CD14-positive monocyte (primary cell): ENCODE measurements at regions not wholly inside any gene's neighbourhood (a gene's known extent, or its start where the extent isn't known, plus 50 kb on each side); places are given as distances from the start of the nearest gene placed in this dataset.

Source experiments
- DNase-seq, 3 donors: peaks; one replicate each; pipeline ENCODE4 v3.0.0-alpha.2; 2011 to 2022
- H2AFZ ChIP-seq: 2 replicates; pipeline ENCODE4 v1.6.0; 2012; ENCODE audit warnings: mild to moderate bottlenecking, low read depth, low read length, inconsistent platforms; ENCODE audit not compliant: insufficient read depth, poor library complexity, severe bottlenecking
- H3K27ac ChIP-seq, 2 donors: 1 replicate in 1 of 2; 2 replicates in 1 of 2; pipeline ENCODE4 v1.5.1; 2012 to 2013; ENCODE audit warnings: low read length in 2 of 2, control low read depth in 1 of 2, inconsistent platforms in 1 of 2, low read depth in 1 of 2, mild to moderate bottlenecking in 1 of 2
- H3K27me3 ChIP-seq, 2 donors: one replicate each; pipeline versions ENCODE4 v1.6.0 to v1.6.1; 2011 to 2013; ENCODE audit warnings: low read length in 2 of 2; ENCODE audit not compliant: control insufficient read depth in 2 of 2, insufficient read depth in 2 of 2
- H3K36me3 ChIP-seq, 2 donors: replicated peaks in 1 of 2; 1 replicate in 1 of 2; 2 replicates in 1 of 2; pipeline versions ENCODE4 v1.5.1 to v1.6.1; 2012 to 2013; ENCODE audit warnings: low read length in 2 of 2, control low read depth in 1 of 2, inconsistent platforms in 1 of 2, mild to moderate bottlenecking in 1 of 2; ENCODE audit not compliant: insufficient read depth in 2 of 2, control insufficient read depth in 1 of 2
- H3K4me1 ChIP-seq, 2 donors: 1 replicate in 1 of 2; 2 replicates in 1 of 2; pipeline versions ENCODE4 v1.5.1 to v1.6.1; 2012 to 2013; ENCODE audit warnings: low read length in 2 of 2, control low read depth in 1 of 2, inconsistent platforms in 1 of 2, mild to moderate bottlenecking in 1 of 2, moderate library complexity in 1 of 2; ENCODE audit not compliant: insufficient read depth in 2 of 2, control insufficient read depth in 1 of 2
- H3K4me2 ChIP-seq: replicated peaks from 2 replicates; pipeline ENCODE3; 2012; ENCODE audit warnings: low read length, moderate library complexity, mild to moderate bottlenecking; ENCODE audit not compliant: poor library complexity, severe bottlenecking; ENCODE audit errors: extremely low read depth
- H3K4me3 ChIP-seq, 3 experiments: fragments of 200-600 bp in 1 of 3; sonication (generic) in 1 of 3; replicated peaks in 1 of 3; 1 replicate in 2 of 3; 2 replicates in 1 of 3; pipeline ENCODE4 v1.5.1; 2011 to 2013; ENCODE audit warnings: low read length in 3 of 3, mild to moderate bottlenecking in 3 of 3, control low read depth in 2 of 3, low read depth in 2 of 3, inconsistent platforms in 1 of 3, moderate library complexity in 1 of 3
- H3K79me2 ChIP-seq: 2 replicates; pipeline ENCODE4 v1.6.0; 2012; ENCODE audit warnings: mild to moderate bottlenecking, control low read depth, inconsistent platforms, low read length, moderate library complexity; ENCODE audit not compliant: insufficient read depth
- H3K9ac ChIP-seq: 2 replicates; pipeline ENCODE4 v1.6.0; 2017; ENCODE audit warnings: low read length, mild to moderate bottlenecking; ENCODE audit not compliant: insufficient read depth, poor library complexity, severe bottlenecking
- H3K9me3 ChIP-seq, 2 donors: replicated peaks in 1 of 2; 1 replicate in 1 of 2; 2 replicates in 1 of 2; pipeline versions ENCODE4 v1.5.1 to v1.6.1; 2012 to 2013; ENCODE audit warnings: low read length in 2 of 2, control low read depth in 1 of 2; ENCODE audit not compliant: control insufficient read depth in 1 of 2, insufficient read depth in 1 of 2
- H4K20me1 ChIP-seq: 2 replicates; pipeline ENCODE4 v1.6.0; 2012; ENCODE audit warnings: mild to moderate bottlenecking, low read length, control low read depth, moderate library complexity; ENCODE audit not compliant: insufficient read depth
- H3K27ac Mint-ChIP-seq, 7 donors: one replicate each; pipeline ENCODE4 v1.8.0; 2020; ENCODE audit warnings: mild to moderate bottlenecking in 7 of 7, mixed read lengths in 7 of 7, moderate library complexity in 6 of 7, inconsistent platforms in 2 of 7
- H3K27me3 Mint-ChIP-seq, 3 donors: one replicate each; pipeline ENCODE4 v1.8.0; 2021 to 2022; ENCODE audit warnings: low read depth in 3 of 3, mild to moderate bottlenecking in 3 of 3, mixed read lengths in 3 of 3, moderate library complexity in 3 of 3, inconsistent platforms in 1 of 3
- H3K36me3 Mint-ChIP-seq, 2 donors: one replicate each; pipeline ENCODE4 v1.8.0; 2020; ENCODE audit warnings: mixed read lengths in 2 of 2, inconsistent platforms in 1 of 2, mild to moderate bottlenecking in 1 of 2
- H3K4me1 Mint-ChIP-seq: one replicate; pipeline ENCODE4 v1.8.0; 2020; ENCODE audit warnings: mild to moderate bottlenecking, mixed read lengths
- H3K4me3 Mint-ChIP-seq, 2 donors: one replicate each; pipeline ENCODE4 v1.8.0; 2020; ENCODE audit warnings: mild to moderate bottlenecking in 2 of 2, mixed read lengths in 2 of 2, moderate library complexity in 1 of 2
- H3K9me3 Mint-ChIP-seq, 7 donors: one replicate each; pipeline ENCODE4 v1.8.0; 2020 to 2022; ENCODE audit warnings: mixed read lengths in 7 of 7, mild to moderate bottlenecking in 6 of 7, moderate library complexity in 6 of 7, inconsistent platforms in 2 of 7
- CTCF ChIP-seq: fragments of 200-600 bp; IDR thresholded peaks from one replicate; pipeline ENCODE4 v1.8.0; 2022; ENCODE audit warnings: antibody characterized with exemption, mild to moderate bottlenecking
- WGBS: methylation state at CpG from one replicate; pipeline ENCODE4 v1.1.5; 2013; ENCODE audit warnings: missing lambda C conversion rate; ENCODE audit not compliant: insufficient coverage; 5-methylcytosine and 5-hydroxymethylcytosine counted together
- intact Hi-C, 2 donors: fragments of 100-400 bp; cut with micrococcal nuclease; formaldehyde crosslinking; loops; one replicate each; pipeline versions ENCODE4 v1.15.0 to v1.15.1; 2023

- no peak overlapping the region for H2AFZ ChIP-seq
- H3K36me3 Mint-ChIP-seq = no peaks in the 10 kb centered on the region
- H3K27ac Mint-ChIP-seq = no peak overlapping the region
- no peak overlapping the region for H3K4me3 ChIP-seq
- H3K27me3 Mint-ChIP-seq = peaks cover 4 to 13% (median 7%) of the 10 kb centered on the region in 3 donors
- H3K4me1 Mint-ChIP-seq = peaks cover 10% of the 10 kb centered on the region
- no peaks in the 10 kb centered on the region for H4K20me1 ChIP-seq
- 72% methylated on average over 9 of the region's 11 CpGs for WGBS
- H3K27me3 ChIP-seq = peaks cover 2% of the 10 kb centered on the region in 2 donors
- H3K4me2 ChIP-seq = no peak overlapping the region
- no peak for TF ChIP-seq CTCF
- H3K27ac ChIP-seq = no peak overlapping the region
- no peak overlapping the region for H3K9ac ChIP-seq
- peaks cover 0 to 8% (median 3%) of the 10 kb centered on the region in 7 donors for H3K9me3 Mint-ChIP-seq
- intact Hi-C loops = no loop called here
- no peak for DNase-seq
- H3K4me1 ChIP-seq = peaks cover 0 to 3% of the 10 kb centered on the region in 2 donors
- H3K36me3 ChIP-seq = no peaks in the 10 kb centered on the region
- no peaks in the 10 kb centered on the region for H3K79me2 ChIP-seq
- H3K9me3 ChIP-seq = no peaks in the 10 kb centered on the region
- H3K4me3 Mint-ChIP-seq = no peak overlapping the region
Observed at GRCh38 chr5:66337626-66338226, 193.6 kb downstream of the SREK1 start.

GRCh38 chr5:66338828-66339227, 194.7 kb downstream of the SREK1 start:
- Mint-ChIP-seq H3K4me1 (peaks cover 10% of the 10 kb centered on the region), H3K27me3 (peaks cover 4 to 8% (median 7%) of the 10 kb centered on the region in 3 donors), H3K9me3 (peaks cover 0 to 8% (median 3%) of the 10 kb centered on the region in 7 donors), H3K27ac (no peak overlapping the region), H3K4me3 (no peak overlapping the region), H3K36me3 (no peaks in the 10 kb centered on the region)
- Histone ChIP-seq H3K36me3 (no peaks in the 10 kb centered on the region), H3K4me1 (peaks cover 0 to 3% of the 10 kb centered on the region in 2 donors), H3K9ac (no peak overlapping the region), H2AFZ (no peak overlapping the region), H3K79me2 (no peaks in the 10 kb centered on the region), H3K4me2 (no peak overlapping the region), H3K27ac (no peak overlapping the region), H3K4me3 (no peak overlapping the region), H3K27me3 (peaks cover 2% of the 10 kb centered on the region in 2 donors), H3K9me3 (no peaks in the 10 kb centered on the region), H4K20me1 (no peaks in the 10 kb centered on the region)
- WGBS = no CpG with 5 or more reads among the region's 2 CpGs
- DNase-seq = no peak
- no peak for TF ChIP-seq CTCF
- intact Hi-C loops = no loop called here
